Fibroblast of the aortic adventitia (primary cell): ENCODE measurements at regions not wholly inside any gene's neighbourhood (a gene's known extent, or its start where the extent isn't known, plus 50 kb on each side); places are given as distances from the start of the nearest gene placed in this dataset.

Experiments
- DNase-seq: peaks from one replicate; pipeline ENCODE4 v3.0.0-alpha.2; 2010; ENCODE audit warnings: low read depth
- H3K4me3 ChIP-seq: 2 replicates; pipeline ENCODE4 v1.5.1; 2011; ENCODE audit warnings: low read depth, mild to moderate bottlenecking, control low read depth, low read length, moderate library complexity
- CTCF ChIP-seq: IDR thresholded peaks from 2 replicates; pipeline ENCODE4 v1.5.1; 2011; ENCODE audit warnings: mild to moderate bottlenecking, low read length, control low read depth, inconsistent platforms; ENCODE audit not compliant: insufficient read depth

- no peak for TF ChIP-seq CTCF
- DNase-seq = peak; percentile 31
- H3K4me3 ChIP-seq = no peak overlapping the region
Measured at GRCh38 chr9:1233568-1233967, 183.4 kb downstream of the DMRT2 start.

- no peak for TF ChIP-seq CTCF
- no peak overlapping the region for H3K4me3 ChIP-seq
- no peak for DNase-seq
Measured at GRCh38 chr9:1235650-1236049, 185.5 kb downstream of the DMRT2 start.

GRCh38 chr9:1236061-1236460 lies 185.9 kb downstream of the DMRT2 start:
- no peak overlapping the region for H3K4me3 ChIP-seq
- peak; percentile 18 for DNase-seq
- TF ChIP-seq CTCF = no peak

GRCh38 chr9:1238407-1238806 lies 188.2 kb downstream of the DMRT2 start:
- no peak overlapping the region for H3K4me3 ChIP-seq
- no peak for TF ChIP-seq CTCF
- no peak for DNase-seq

GRCh38 chr9:1248743-1249142 lies 198.6 kb downstream of the DMRT2 start:
- DNase-seq = no peak
- no peak overlapping the region for H3K4me3 ChIP-seq
- no peak for TF ChIP-seq CTCF

- H3K4me3 ChIP-seq = no peak overlapping the region
- no peak for TF ChIP-seq CTCF
- DNase-seq = no peak
Measured at GRCh38 chr9:1253064-1253979, 203.2 kb downstream of the DMRT2 start.

- H3K4me3 ChIP-seq = no peak overlapping the region
- no peak for TF ChIP-seq CTCF
- DNase-seq = no peak
Measured at GRCh38 chr9:1254071-1254470, 203.9 kb downstream of the DMRT2 start.
